ENCODE measurements at regions not wholly inside any gene's neighbourhood (a gene's known extent, or its start where the extent isn't known, plus 50 kb on each side); places are given as distances from the start of the nearest gene placed in this dataset.

- Histone ChIP-seq H3K36me3 (no peaks in the 10 kb centered on the region), H3K9me3 (no peaks in the 10 kb centered on the region), H3K27ac (no peak overlapping the region), H3K27me3 (no peaks in the 10 kb centered on the region), H3K4me3 (no peak overlapping the region), H3K4me1 (no peaks in the 10 kb centered on the region)
- no peak for DNase-seq (ENCODE audit: low spot score in 2 of 2)
- TF ChIP-seq POLR2AphosphoS5 (IDR thresholded peaks at IDR 0.05) (no peak), POLR2A (IDR thresholded peaks at IDR 0.05) (no peak), CTCF (IDR thresholded peaks at IDR 0.05) (no peak)
- intact Hi-C loops (cut with DNase I; ENCODE audit: low total_unique reads): no loop called here
Observed at GRCh38 chr3:153704115-153704514, 417.1 kb upstream of the ARHGEF26 start.

GRCh38 chr3:153706706-153707105 is 414.5 kb upstream of the ARHGEF26 start:
- Histone ChIP-seq H3K27ac (no peak overlapping the region), H3K27me3 (no peaks in the 10 kb centered on the region), H3K36me3 (no peaks in the 10 kb centered on the region), H3K4me3 (no peak overlapping the region), H3K9me3 (peaks cover 0 to 4% of the 10 kb centered on the region in 2 donors), H3K4me1 (no peaks in the 10 kb centered on the region)
- DNase-seq (ENCODE audit: low spot score in 2 of 2): no peak
- TF ChIP-seq POLR2AphosphoS5 (IDR thresholded peaks at IDR 0.05) (no peak), CTCF (IDR thresholded peaks at IDR 0.05) (no peak), POLR2A (IDR thresholded peaks at IDR 0.05) (no peak)
- intact Hi-C loops (cut with DNase I; ENCODE audit: low total_unique reads): no loop called here

- Histone ChIP-seq H3K9me3 (peaks cover 0 to 5% of the 10 kb centered on the region in 2 donors), H3K4me3 (no peak overlapping the region), H3K27ac (no peak overlapping the region), H3K27me3 (no peaks in the 10 kb centered on the region), H3K36me3 (no peaks in the 10 kb centered on the region), H3K4me1 (no peaks in the 10 kb centered on the region)
- DNase-seq (ENCODE audit: low spot score in 2 of 2): no peak
- TF ChIP-seq POLR2AphosphoS5 (IDR thresholded peaks at IDR 0.05) (no peak), POLR2A (IDR thresholded peaks at IDR 0.05) (no peak), CTCF (IDR thresholded peaks at IDR 0.05) (no peak)
- intact Hi-C loops (cut with DNase I; ENCODE audit: low total_unique reads): no loop called here
Observed at GRCh38 chr3:153714016-153714415, 407.2 kb upstream of the ARHGEF26 start.

- no peak for DNase-seq (ENCODE audit: low spot score in 2 of 2)
- H3K4me3 ChIP-seq: no peak overlapping the region
Observed at GRCh38 chr3:153714588-153715290, 406.5 kb upstream of the ARHGEF26 start.

More at GRCh38 chr3:153714588-153715290, 406.5 kb upstream of the ARHGEF26 start:
- no peak overlapping the region for H3K27ac ChIP-seq
- no peak for TF ChIP-seq CTCF (IDR thresholded peaks at IDR 0.05)
- TF ChIP-seq POLR2A (IDR thresholded peaks at IDR 0.05): no peak
- no peak for TF ChIP-seq POLR2AphosphoS5 (IDR thresholded peaks at IDR 0.05)
- intact Hi-C loops (cut with DNase I; ENCODE audit: low total_unique reads): no loop called here
- no peaks in the 10 kb centered on the region for H3K27me3 ChIP-seq
- H3K9me3 ChIP-seq: peaks cover 0 to 5% of the 10 kb centered on the region in 2 donors
- no peaks in the 10 kb centered on the region for H3K36me3 ChIP-seq
- no peaks in the 10 kb centered on the region for H3K4me1 ChIP-seq

Data from breast epithelium (tissue), 4 donors.